GM19467 (cell line): ENCODE measurements at regions not wholly inside any gene's neighbourhood (a gene's known extent, or its start where the extent isn't known, plus 50 kb on each side); places are given as distances from the start of the nearest gene placed in this dataset.
"Not testable (repeated sequence)": the region's sequence is repeated elsewhere in the genome, so short reads cannot be mapped to it uniquely, and the experiment has no call there.

Experiments used
- ATAC-seq: cut with Tn5 transposase; IDR thresholded peaks from one replicate; pipeline ENCODE4 v1.9.1; 2021; ENCODE audit warnings: mild to moderate bottlenecking, moderate library complexity; ENCODE audit not compliant: unreplicated experiment

DNA sequence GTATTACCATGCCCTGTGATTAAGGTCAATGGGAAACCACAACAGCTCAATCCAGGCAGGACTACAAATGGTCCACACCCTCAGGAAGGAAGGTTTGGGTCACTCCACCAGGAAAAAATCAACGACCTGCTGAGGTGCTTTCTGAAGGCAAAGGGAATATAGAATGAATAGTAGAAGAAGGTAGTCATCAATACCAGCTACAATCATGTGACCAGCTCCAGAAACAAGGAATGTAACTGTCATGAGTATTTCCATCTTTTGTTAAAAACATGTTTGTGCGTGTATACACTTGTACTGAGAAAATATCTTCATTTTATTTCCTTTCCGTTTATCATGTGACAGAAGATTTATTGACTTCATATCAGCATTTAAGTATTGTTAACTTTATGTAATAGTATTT, 2028.6 kb upstream of the PCDH20 start:
- not testable (repeated sequence) for ATAC-seq

DNA sequence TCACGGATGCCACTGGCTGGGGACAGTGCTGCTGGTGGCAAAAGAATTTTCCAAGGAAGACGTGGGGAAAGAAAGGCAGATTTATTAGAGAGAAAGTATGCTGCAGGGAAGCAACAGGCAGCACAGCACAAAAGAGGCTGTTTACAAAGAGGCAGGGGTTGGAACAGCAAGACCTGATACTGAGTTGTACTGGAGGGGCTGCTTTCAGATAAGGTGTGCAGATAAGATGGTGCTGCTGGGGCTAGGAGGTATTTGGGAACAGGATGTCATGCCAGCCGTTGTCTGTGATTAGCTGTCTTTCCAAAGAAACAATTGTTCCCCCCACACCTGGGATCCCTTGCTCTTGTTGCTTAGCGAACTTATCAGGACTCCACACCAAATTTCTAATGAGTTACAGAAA, 2023.3 kb upstream of the PCDH20 start:
- ATAC-seq: no peak

DNA sequence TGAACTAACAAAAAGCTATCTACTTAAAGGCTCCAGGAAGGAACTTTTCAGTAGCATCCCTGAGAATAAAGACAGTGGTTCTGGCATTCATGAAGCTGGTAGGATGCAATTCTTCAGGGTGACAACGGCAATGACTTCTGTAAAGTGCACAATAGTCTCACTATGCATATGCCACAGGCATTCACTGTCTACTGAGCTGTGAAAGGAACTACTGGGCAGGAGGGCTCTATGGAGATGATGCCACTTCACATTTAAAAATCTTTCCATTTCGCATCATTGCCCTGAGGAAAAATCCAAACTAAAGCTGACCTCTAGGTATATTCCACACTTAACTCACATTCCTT, 2020.6 kb upstream of the PCDH20 start:
- ATAC-seq: no peak

DNA sequence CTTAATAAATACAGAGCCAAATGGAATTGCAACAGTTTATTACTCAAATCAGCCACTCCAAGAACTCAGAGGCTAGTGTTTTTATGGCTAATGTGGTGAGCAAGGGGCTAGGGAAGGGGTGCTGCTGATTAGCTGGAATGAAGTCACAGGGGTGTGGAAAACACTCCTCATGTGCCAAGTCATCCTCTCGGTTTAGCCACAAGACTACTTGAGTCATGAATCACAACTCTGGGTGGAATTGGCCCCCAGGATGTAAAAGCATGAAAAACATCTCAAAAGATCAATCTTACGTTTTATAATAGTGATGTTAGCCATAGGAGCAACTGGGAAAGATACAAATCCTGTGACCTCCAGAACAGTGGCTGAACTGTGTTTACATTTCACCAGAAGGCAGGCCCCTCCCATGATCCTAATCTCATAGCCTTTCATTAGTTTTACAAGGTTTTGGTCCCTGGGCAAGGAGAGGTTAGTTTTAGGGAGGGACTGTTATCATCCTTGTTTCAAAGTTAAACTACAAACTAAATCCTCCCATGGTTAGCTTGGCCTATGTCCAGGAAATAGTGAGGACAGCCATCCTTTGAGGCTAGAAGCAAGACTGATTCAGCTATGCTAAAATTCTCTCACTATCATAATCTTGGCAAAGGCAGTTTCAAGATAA, 2020.1 kb upstream of the PCDH20 start:
- ATAC-seq: no peak

DNA sequence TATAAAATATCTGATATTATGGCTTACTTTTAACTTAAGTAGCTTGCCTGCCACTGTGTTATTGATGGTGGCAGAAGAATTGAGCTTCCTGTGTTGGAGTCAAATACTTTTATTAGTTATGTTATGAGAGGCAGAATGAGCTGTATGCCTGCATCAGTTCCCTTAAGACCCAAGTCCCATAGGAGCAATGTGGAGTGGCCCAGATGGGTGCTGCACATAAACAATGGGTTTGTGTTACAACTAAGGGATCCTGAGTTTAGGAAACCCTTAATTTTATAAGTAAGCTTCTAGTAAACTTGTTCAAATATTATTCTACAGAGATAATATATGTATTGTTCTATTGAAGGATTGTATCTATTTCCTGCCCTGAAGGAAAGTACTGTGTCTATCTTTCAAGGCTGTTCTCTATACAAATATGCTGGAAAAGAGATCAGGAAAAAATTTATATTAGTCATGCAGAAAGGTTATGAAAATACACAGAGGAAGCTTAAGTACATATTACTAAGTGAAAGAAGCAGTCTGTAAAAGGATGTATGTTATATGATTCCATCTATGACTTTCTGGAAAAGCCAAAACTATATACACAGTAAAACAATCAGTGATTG, 2018.0 kb upstream of the PCDH20 start:
- ATAC-seq: no peak

DNA sequence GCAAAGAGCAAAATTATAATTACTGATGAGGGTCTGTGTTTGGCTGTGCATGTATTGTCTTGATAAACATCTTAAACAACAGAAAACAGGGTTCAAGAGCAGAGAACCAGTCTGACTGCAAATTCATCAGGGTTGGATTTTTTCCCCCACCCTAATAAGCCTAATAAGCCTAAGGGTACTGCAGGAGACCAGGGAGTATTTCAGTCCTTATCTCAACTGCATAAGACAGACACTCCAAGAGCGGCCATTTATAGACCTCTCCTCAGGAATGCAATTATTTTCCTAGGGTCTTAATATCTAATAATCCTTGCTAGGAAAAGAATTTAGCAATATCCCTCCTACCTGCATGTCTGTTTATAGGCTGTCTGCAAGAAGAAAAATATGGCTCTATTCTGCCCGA, 2011.5 kb upstream of the PCDH20 start:
- no peak for ATAC-seq

DNA sequence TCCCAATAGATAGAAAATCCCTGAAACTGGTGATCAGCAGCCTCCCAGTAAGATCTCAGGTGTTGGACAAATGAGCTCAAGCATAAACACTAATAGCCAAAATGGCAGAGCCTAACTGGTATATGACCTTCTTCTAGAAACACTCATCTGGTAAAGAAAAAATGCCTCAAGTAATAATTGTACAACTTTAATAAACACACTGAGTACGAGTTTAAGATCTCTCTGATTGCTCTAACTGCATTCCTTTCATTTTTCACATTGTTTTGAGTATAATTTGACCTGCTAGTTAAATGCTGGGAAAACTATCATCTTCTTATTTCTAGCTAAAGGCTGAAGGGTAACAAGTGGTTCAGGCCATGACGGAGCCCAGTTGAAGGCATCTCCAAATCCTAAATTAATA, 2009.5 kb upstream of the PCDH20 start:
- no peak for ATAC-seq

DNA sequence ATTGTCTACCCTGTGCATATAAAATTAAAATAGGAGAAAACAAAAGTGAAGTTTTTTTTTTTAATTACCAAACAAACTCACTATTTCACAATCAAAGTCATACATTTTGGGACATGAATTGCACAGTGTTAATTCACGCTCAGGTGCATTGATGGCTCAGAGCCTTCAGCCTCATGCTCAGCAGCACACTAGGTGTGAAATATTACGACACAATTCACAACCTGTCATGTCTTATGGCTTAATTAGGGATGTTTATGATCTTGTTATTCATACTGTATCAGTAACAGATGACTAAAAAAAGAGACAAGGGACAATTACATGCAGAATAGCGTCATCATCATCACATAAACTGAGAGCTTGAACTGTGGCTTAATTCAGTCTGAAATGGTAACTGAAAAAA, 2005.5 kb upstream of the PCDH20 start:
- no peak for ATAC-seq

DNA sequence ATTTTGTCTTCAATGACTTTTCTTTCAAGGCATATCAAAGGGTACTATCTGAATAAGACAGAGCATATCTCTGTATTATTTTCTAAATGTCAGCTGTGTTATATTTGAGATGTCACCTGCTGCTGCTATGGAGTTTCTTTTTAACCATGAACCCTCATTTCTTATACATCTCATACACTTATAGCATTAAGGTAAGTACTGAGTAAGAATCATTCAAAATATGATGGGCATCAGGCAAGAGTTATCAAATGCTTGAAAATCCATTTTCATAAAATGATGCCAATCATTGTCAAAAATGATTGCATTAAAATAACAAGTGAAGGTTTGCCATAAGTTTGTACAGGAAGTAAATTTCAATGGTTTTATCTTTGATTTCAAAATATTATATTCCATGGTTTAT, 2005.0 kb upstream of the PCDH20 start:
- ATAC-seq: no peak

DNA sequence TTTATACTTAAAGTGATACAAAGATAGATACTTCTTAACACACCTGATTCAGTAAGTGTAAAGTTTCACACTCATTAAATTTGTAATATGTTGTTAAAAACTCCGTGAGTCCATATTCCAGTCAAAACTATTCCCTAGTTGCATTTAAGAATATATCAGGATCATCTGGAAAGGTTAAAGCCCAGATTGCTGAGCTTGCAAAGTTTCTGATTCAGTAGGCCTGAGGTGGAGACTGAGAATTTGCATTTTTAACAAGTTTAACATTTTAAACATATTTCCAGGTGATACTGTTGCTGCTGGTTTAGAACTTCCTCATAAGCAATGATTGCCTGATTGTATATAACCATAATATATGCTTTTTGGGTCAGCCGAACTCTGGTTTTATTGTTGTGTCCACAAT, 1998.6 kb upstream of the PCDH20 start:
- no peak for ATAC-seq

DNA sequence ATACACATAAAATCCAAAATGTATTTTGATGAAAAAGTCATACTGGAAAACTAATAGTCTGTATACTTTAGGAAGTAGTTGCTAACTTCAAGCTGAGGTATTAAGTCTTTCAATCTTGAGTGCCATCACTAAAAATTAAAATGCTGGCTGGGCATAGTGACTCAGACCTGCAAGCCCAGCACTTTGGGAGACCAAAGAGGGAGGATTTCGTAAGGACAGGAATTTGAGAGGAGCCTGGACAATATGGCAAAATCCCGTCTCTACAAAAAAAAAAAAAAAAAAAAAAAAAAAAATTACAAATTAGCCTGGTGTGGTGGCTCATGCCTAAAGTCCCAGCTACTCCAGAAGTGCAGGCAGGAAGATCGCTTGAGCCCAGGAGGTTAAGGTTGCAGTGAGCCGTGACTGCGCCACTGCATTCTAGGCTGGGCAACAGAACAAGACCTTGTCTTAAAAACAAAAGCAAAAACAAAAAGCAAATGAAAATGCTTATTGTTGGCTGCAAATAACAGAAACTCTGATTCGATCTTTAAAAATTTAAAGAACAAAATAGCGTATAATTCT, 1994.2 kb upstream of the PCDH20 start:
- no peak for ATAC-seq

DNA sequence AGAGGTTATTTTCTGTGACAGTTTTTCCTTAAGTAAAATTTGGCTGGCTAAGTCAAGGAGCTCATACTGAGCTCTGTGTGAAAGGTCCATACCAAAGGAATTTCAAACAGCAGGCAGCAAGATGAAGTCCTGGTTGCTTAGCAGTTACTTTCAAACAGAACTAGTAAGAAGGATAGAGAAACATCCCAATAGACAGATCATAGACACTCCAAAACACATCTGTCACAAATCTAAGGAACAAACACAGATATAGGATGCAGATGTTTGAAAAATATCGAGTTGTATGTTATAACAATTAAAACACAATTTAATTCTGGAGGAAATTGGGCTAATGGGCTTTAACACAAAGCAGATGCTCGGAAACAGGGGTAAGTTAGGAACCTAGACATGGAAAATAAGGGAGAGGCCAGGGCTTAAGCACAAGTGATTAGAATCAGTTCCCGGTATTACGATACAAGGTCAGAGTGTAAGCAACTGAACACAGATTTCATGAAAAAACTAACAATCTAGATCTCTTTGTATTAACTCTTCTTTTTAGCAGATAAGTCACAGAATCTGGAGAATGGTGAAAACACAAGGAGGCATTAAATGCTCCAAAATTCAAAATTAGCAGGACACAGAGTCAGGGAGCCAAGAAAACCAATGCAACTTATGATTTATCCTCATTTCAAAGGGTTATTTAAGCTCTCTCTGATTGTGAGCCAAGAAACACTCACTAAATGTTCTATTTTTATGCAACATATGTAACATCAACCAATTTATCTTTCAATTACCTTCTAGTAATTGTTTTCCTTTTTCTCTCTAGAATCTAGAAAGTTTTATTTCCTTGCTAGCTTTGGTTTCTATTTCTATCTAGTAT, 1992.9 kb upstream of the PCDH20 start:
- no peak for ATAC-seq

DNA sequence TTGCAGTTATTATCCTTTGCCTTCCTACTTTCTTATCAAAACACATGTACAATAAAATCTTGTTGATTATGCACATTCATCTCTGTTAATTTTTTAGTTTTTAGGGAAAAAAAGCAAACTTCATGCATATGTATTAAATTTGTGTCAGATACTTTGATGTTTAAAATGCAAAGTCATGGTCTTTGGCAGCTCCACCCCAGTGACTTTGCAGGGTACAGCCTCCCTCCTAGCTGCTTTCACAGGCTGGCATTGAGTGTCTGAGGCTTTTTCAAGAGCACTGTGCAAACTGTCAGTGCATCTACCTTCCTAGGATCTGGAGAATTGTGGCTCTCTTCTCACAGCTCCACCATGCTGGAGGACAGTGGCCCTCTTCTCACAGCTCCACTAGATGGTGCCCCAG, 1988.1 kb upstream of the PCDH20 start:
- no peak for ATAC-seq

DNA sequence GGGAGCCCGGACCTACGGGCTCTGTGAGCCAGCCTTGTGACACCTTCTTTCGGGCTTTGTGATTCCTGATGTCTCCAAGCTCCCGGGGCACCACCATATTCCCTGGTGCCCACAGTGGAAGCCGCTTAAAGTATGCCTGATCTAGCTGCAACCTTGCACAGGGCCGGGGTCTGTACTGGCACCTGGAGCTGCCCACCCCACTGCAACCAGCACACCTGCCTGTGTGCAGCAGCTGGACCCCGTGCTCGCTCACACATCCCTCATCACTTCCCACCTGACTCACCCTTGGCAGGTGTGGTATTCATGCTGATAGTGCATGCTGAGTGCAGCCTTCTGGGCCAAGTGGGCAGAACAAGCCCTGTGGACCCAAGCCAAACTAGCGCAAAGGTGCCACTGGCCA, 1981.1 kb upstream of the PCDH20 start:
- ATAC-seq: no peak

DNA sequence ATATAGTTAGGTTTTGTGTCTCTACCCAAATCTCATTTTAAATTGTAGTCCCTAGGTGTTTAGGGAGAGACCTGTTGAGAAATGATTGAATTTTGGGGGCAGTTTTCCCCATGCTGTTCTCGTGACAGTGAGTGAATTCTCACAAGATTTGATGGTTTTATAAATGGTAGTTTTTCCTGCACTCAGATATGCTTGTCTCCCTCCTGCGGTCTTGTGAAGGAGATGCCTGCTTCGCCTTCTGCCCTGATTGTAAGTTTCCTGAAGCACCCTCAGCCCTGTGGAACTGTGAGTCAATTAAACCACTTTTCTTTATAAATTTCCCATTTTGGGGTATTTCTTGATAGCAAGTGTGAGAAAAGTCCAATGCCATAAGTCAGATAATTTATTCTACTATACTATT, 1977.5 kb upstream of the PCDH20 start:
- ATAC-seq: no peak

DNA sequence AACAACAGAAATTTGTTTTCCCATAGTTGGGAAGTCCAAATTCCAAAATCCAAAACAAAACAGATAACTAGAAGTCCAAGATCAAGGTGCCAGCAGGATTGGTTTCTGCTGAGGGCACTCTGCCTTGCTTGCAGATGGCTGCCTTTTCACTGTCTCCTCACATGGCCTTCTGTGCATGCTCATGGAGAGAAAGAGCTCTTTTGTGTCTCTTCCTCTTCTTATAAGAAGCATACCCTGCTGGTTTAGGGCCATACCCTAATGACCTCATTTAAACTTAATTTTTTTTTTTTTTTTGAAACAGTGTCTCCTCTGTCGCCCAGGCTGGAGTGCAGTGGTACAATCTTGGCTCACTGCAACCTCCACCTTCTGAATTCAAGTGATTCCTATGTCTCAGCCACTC, 1974.1 kb upstream of the PCDH20 start:
- ATAC-seq: no peak

DNA sequence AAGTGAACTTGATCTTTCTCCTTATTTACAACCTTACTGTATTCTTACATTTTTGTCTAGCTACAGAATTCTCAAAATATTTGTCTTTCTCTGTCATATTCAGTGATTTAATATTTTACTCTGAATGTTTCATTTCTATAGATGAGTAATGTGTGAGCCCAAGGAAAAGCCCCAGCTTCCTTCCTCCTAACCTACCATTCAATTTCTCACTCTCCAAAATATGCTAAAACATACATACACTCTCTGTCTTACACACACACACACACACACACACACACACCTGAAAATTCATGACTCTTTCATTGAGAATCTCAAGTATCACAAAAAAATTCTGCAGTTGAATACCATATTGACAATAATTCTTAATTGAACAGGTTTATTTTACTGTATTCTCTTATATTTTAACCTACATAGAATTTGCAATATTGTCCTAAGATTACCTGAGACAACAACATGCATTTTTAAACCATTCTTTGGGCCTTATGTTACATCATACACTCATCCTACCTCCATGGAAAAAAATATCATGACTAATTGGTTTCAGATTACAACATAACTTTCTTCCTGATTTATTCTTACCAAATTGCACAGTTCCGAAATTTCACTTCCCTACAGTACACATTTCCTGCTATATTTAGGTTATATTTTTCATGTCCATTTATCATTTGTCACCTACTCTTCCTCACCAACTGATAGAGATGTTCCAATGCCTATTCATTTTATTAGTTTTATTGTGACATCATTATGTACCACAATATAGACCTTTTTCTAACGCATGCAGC, 1965.6 kb upstream of the PCDH20 start:
- no peak for ATAC-seq

DNA sequence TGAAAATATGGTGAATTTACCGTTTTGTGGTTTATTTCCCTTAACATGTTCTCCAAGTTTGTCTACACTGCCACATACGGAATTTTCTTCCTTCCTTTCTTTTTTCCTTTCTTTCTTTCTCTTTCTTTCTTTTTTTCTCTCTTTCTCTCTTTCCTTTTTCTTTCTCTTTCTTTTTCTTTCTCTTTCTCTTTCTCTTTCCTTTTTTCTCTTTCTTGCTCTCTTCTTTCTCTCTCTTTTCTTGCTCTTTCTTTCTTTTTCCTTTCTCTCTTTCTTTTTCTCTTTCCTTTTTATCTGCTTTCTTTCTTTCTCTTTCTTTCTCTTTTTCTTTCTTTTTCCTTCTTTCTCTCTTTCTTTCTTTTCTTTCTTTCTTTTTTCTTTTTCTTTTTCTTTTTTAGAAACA, 1962.3 kb upstream of the PCDH20 start:
- ATAC-seq: no peak

DNA sequence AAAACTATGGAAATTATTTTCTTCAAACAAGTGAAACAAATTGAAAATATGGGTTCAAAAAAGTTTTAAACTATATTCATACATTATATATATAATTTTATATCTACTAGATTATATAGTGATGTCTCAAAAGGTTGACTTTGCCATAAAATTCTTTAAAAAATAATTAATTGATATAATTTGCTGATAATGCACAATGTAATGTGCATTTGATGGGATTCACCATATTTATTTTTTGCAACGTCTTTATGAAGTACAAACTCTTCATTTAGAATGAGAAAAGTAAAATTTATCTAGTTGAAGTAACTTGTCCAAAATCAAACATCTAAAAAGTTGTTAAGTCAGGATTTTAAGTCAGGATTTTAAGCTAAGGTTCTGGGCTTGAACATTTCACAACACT, 1954.5 kb upstream of the PCDH20 start:
- no peak for ATAC-seq

DNA sequence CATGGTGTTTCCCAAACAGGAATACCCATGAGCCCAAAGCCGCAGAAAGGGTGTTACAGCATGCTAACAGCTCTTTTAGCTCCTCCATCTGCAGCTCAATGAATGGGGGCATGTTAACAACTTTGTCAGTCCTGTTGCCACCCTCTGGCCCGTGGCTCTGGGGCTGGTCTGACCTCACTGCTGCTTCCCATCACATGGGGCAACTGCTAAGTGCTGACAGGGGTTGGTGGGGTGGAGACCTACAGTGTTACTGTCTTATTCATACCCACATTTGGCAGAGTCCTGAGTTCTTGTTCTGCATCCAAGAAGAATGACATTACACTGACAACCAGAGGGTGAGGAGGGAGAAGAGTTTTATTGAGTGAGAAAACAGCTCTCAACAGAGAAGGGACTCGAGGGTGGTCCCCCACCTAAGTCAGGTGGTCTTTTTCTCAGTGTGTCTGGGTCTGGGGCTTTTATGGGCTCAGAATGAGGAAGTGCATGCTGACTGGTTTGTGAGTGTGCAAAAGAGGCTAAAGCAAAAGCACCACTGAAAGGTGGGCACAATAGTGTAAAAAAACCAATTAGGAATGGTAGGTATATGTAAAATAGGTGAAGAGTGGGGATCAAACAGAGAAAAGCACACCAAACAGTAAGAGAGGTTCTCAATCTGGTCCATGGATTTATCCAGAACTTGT, 1952.0 kb upstream of the PCDH20 start:
- no peak for ATAC-seq

DNA sequence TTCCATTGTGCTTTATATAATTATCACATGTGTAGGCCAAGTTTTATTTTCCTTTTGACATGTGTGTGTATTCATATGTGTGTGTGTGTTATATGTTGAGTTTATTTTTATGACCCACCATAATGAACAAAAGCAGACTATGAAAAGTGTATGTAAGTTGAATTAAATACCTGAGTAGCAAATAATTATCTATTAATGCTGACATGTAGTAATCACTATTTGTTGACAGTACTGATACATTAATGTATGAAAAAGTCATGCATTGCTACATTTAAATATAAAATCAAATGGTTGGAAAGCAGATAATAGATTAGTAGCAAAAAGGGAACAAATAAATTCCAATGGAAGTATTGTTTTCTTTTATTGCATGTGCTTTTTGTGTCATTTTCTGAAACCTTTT, 1948.5 kb upstream of the PCDH20 start:
- ATAC-seq: no peak
